ENCODE measurements at regions not wholly inside any gene's neighbourhood (a gene's known extent, or its start where the extent isn't known, plus 50 kb on each side); places are given as distances from the start of the nearest gene placed in this dataset.

GRCh38 chr2:2861666-2862240 is 515.9 kb downstream of the EIPR1 start:
- TF ChIP-seq SNAI2 (CRISPR knock-in tag; IDR thresholded peaks at IDR 0.05) (no peak), CSRNP3 (CRISPR knock-in tag; IDR thresholded peaks at IDR 0.05) (no peak), GLIS3 (CRISPR knock-in tag; IDR thresholded peaks at IDR 0.05) (no peak), TCF4 (CRISPR knock-in tag; IDR thresholded peaks at IDR 0.05; ENCODE audit: borderline replicate concordance) (no peak), PPARA (CRISPR knock-in tag; IDR thresholded peaks at IDR 0.05; ENCODE audit: borderline replicate concordance) (no peak)
- ATAC-seq: no peak

- TF ChIP-seq PPARA (CRISPR knock-in tag; IDR thresholded peaks at IDR 0.05; ENCODE audit: borderline replicate concordance) (no peak), OSR1 (CRISPR knock-in tag; IDR thresholded peaks at IDR 0.05) (no peak), CSRNP3 (CRISPR knock-in tag; IDR thresholded peaks at IDR 0.05) (no peak), PATZ1 (CRISPR knock-in tag; IDR thresholded peaks at IDR 0.05; ENCODE audit: borderline replicate concordance) (no peak), ZFP30 (CRISPR knock-in tag; IDR thresholded peaks at IDR 0.05) (no peak)
- ATAC-seq: no peak
These were observed 516.9 kb downstream of the EIPR1 start for GRCh38 chr2:2860589-2861300.

GRCh38 chr2:2859732-2860131 is 517.9 kb downstream of the EIPR1 start:
- TF ChIP-seq PATZ1 (CRISPR knock-in tag; IDR thresholded peaks at IDR 0.05; ENCODE audit: borderline replicate concordance) (no peak), ISL1 (CRISPR knock-in tag; IDR thresholded peaks at IDR 0.05) (no peak), ZC3H10 (CRISPR knock-in tag; IDR thresholded peaks at IDR 0.05) (no peak), PPARA (CRISPR knock-in tag; IDR thresholded peaks at IDR 0.05; ENCODE audit: borderline replicate concordance) (no peak), RARB (CRISPR knock-in tag; IDR thresholded peaks at IDR 0.05) (no peak), TOX (CRISPR knock-in tag; IDR thresholded peaks at IDR 0.05; ENCODE audit: borderline replicate concordance) (no peak), ZFP30 (CRISPR knock-in tag; IDR thresholded peaks at IDR 0.05) (no peak), ESRRG (CRISPR knock-in tag; IDR thresholded peaks at IDR 0.05) (no peak), ZNF8 (CRISPR knock-in tag; IDR thresholded peaks at IDR 0.05) (no peak)
- ATAC-seq: no peak

GRCh38 chr2:2859164-2859563 is 518.5 kb downstream of the EIPR1 start:
- TF ChIP-seq TSHZ2 (CRISPR knock-in tag; IDR thresholded peaks at IDR 0.05) (no peak), RARB (CRISPR knock-in tag; IDR thresholded peaks at IDR 0.05) (no peak), PATZ1 (CRISPR knock-in tag; IDR thresholded peaks at IDR 0.05; ENCODE audit: borderline replicate concordance) (no peak), ISL1 (CRISPR knock-in tag; IDR thresholded peaks at IDR 0.05) (no peak), GLIS3 (CRISPR knock-in tag; IDR thresholded peaks at IDR 0.05) (no peak), ZFP30 (CRISPR knock-in tag; IDR thresholded peaks at IDR 0.05) (no peak), PPARA (CRISPR knock-in tag; IDR thresholded peaks at IDR 0.05; ENCODE audit: borderline replicate concordance) (no peak), ZC3H10 (CRISPR knock-in tag; IDR thresholded peaks at IDR 0.05) (no peak), ESRRG (CRISPR knock-in tag; IDR thresholded peaks at IDR 0.05) (no peak), ZFP3 (CRISPR knock-in tag; IDR thresholded peaks at IDR 0.05) (no peak), BACH2 (CRISPR knock-in tag; IDR thresholded peaks at IDR 0.05; ENCODE audit: borderline replicate concordance) (no peak), CSDC2 (CRISPR knock-in tag; IDR thresholded peaks at IDR 0.05) (no peak)
- no peak for ATAC-seq

Data from SK-N-SH treated with all-trans-retinoic acid at 6 μM for 48 hours (cell line).